ENCODE measurements at regions not wholly inside any gene's neighbourhood (a gene's known extent, or its start where the extent isn't known, plus 50 kb on each side); places are given as distances from the start of the nearest gene placed in this dataset.
"Not testable (repeated sequence)": the region's sequence is repeated elsewhere in the genome, so short reads cannot be mapped to it uniquely, and the experiment has no call there.

- H3K4me3 ChIP-seq (ENCODE audit: low read depth, low read length) = no peak overlapping the region
- TF ChIP-seq CTCF (IDR thresholded peaks at IDR 0.05; ENCODE audit: insufficient read depth, low read length) = no peak
- DNase-seq (ENCODE audit: low read depth) = no peak
These were observed 55.1 kb downstream of the ID4 start for GRCh38 chr6:19892260-19892659.

GRCh38 chr6:19895866-19896692 lies 58.9 kb downstream of the ID4 start:
- no peak for DNase-seq (ENCODE audit: low read depth)
- no peak for TF ChIP-seq CTCF (IDR thresholded peaks at IDR 0.05; ENCODE audit: insufficient read depth, low read length)
- no peak overlapping the region for H3K4me3 ChIP-seq (ENCODE audit: low read depth, low read length)

- no peak overlapping the region for H3K4me3 ChIP-seq (ENCODE audit: low read depth, low read length)
- no peak for TF ChIP-seq CTCF (IDR thresholded peaks at IDR 0.05; ENCODE audit: insufficient read depth, low read length)
- DNase-seq (ENCODE audit: low read depth) = no peak
These were observed 59.5 kb downstream of the ID4 start for GRCh38 chr6:19896693-19897010.

- TF ChIP-seq CTCF (IDR thresholded peaks at IDR 0.05; ENCODE audit: insufficient read depth, low read length) = no peak
- DNase-seq (ENCODE audit: low read depth) = no peak
- no peak overlapping the region for H3K4me3 ChIP-seq (ENCODE audit: low read depth, low read length)
These were observed 61.1 kb downstream of the ID4 start for GRCh38 chr6:19898141-19898740.

GRCh38 chr6:19902201-19902600 lies 65.0 kb downstream of the ID4 start:
- no peak overlapping the region for H3K4me3 ChIP-seq (ENCODE audit: low read depth, low read length)
- no peak for DNase-seq (ENCODE audit: low read depth)
- TF ChIP-seq CTCF (IDR thresholded peaks at IDR 0.05; ENCODE audit: insufficient read depth, low read length) = no peak

GRCh38 chr6:19904408-19904807 lies 67.2 kb downstream of the ID4 start:
- not testable (repeated sequence) for DNase-seq (ENCODE audit: low read depth)

GRCh38 chr6:19905584-19905983 lies 68.4 kb downstream of the ID4 start:
- H3K4me3 ChIP-seq (ENCODE audit: low read depth, low read length) = no peak overlapping the region
- TF ChIP-seq CTCF (IDR thresholded peaks at IDR 0.05; ENCODE audit: insufficient read depth, low read length) = no peak
- no peak for DNase-seq (ENCODE audit: low read depth)

More at GRCh38 chr6:19904408-19904807, 67.2 kb downstream of the ID4 start:
- not testable (repeated sequence) for H3K4me3 ChIP-seq (ENCODE audit: low read depth, low read length)

All from fibroblast of the aortic adventitia (primary cell).